ENCODE measurements at regions not wholly inside any gene's neighbourhood (a gene's known extent, or its start where the extent isn't known, plus 50 kb on each side); places are given as distances from the start of the nearest gene placed in this dataset.

DNA sequence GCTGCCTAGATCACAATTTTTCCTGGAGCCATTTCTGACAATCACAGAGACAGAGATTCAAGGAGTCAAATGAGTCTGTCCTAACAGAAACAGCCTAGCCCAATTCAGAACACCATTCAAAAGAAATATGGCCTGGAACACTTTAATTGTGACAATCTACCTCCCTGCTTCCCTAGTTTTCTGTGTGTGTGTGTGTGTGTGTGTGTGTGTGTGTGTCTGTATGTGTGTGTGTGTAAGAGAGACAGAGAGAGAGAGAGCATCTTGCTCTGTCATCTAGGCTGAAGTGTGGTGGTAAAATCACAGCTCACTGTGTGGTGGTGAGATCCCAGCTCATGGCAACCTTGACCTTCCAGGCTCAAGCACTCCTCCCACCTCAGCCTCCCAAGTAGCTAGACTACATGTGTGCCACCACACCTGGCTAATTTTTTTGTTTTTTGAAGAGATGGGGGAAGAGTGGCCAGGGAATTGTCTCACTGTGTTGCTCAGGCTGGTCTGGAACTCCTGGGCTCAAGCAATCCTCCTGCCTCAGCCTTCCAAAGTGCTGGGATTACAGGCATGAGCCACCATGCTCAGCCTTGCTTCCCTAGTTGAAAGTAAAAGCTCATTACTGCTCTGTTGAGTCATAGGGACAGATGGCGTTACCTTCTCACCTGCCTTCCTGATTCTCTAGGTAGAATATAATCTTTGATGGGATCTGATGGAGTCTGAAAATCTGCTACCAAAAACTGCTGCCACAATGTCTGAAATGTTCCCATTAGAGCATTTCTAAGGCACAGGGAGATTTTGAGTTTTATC lies 89.6 kb upstream of the BEND6 start:
- no peak overlapping the region for H3K4me3 ChIP-seq (replicated peaks; ENCODE audit: low read depth, low read length)
- TF ChIP-seq CTCF (IDR thresholded peaks at IDR 0.05; ENCODE audit: low read length, missing control alignments): no peak
- no peak for DNase-seq (ENCODE audit: low read depth)

DNA sequence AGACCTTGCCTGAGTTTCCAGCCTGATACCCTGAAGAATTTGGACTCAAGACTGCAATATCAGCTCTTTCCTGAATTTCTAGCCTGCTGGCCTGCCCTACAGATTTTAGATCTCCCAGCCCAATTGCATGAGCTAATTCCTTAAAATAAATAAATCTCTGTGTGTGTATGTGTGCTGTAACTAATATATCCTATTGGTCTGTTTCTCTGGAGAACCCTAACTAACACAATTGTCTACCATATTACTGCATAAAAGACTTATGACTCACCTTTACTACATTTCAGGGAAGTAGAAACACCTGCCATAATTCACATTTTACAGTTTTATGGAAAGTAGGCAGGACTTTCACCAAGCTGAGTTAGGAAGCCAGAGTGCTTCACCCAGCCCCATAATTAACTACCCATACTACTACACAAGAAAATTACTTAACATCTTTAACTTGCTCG lies 90.7 kb upstream of the BEND6 start:
- TF ChIP-seq CTCF (IDR thresholded peaks at IDR 0.05; ENCODE audit: low read length, missing control alignments): no peak
- DNase-seq (ENCODE audit: low read depth): no peak
- H3K4me3 ChIP-seq (replicated peaks; ENCODE audit: low read depth, low read length): no peak overlapping the region

DNA sequence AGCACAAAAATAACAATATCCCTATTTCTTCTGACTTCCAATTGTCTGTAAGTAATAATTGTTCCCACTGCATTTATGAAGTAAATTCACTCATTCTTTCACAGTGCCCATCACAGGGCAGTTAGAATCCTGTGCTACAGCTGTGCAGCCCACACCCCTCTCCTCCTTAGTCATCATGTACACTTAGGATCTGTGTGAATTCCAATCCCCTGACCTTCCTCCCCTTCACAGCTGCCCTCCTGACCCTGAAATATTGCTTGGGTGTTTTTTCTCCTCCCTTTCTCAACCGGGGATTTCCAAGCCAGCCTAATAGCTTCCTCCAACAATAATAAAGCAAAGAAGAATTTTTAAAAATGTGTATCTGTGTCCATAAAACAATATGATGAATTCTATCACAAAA lies 91.5 kb upstream of the BEND6 start:
- TF ChIP-seq CTCF (IDR thresholded peaks at IDR 0.05; ENCODE audit: low read length, missing control alignments): no peak

GRCh38 chr6:56862415-56863175 lies 92.3 kb upstream of the BEND6 start:
- no peak for TF ChIP-seq CTCF (IDR thresholded peaks at IDR 0.05; ENCODE audit: low read length, missing control alignments)
- DNase-seq (ENCODE audit: low read depth): peak; percentile 25
- H3K4me3 ChIP-seq (replicated peaks; ENCODE audit: low read depth, low read length): no peak overlapping the region

More for the DNA sequence above, 91.5 kb upstream of the BEND6 start:
- DNase-seq (ENCODE audit: low read depth): peak; percentile 68
- no peak overlapping the region for H3K4me3 ChIP-seq (replicated peaks; ENCODE audit: low read depth, low read length)

GRCh38 chr6:56860475-56860874 lies 94.4 kb upstream of the BEND6 start:
- no peak for TF ChIP-seq CTCF (IDR thresholded peaks at IDR 0.05; ENCODE audit: low read length, missing control alignments)
- no peak overlapping the region for H3K4me3 ChIP-seq (replicated peaks; ENCODE audit: low read depth, low read length)
- DNase-seq (ENCODE audit: low read depth): peak; percentile 44

DNA sequence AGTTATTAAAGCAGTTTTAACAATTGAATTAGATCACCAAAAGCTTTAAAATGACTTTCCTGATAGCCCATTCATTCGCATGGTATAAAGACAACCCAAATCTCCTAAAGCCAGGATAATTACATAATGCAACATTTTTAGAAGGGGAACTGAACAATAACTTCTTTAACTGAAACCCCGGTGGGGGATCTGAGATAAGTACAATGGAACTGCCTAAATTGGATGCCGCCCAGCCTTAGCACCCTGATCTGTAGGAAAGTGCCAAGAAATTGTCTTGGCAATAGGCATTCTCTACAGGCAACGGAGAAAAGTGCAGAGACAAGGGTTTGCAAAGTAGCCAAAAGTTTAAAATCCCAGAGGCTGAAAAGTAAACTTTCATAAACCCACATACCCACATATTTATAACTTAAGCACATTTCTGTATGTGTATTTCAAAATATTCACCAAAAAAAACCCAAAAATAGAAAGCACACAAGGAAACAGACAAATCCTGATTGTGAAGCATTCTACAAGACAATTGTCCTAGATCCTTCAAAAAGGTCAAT lies 98.8 kb upstream of the BEND6 start:
- peak; percentile 81 for DNase-seq (ENCODE audit: low read depth)
- TF ChIP-seq CTCF (IDR thresholded peaks at IDR 0.05; ENCODE audit: low read length, missing control alignments): no peak
- no peak overlapping the region for H3K4me3 ChIP-seq (replicated peaks; ENCODE audit: low read depth, low read length)

All from fibroblast of pulmonary artery (primary cell).